ENCODE measurements at regions not wholly inside any gene's neighbourhood (a gene's known extent, or its start where the extent isn't known, plus 50 kb on each side); places are given as distances from the start of the nearest gene placed in this dataset.

DNA sequence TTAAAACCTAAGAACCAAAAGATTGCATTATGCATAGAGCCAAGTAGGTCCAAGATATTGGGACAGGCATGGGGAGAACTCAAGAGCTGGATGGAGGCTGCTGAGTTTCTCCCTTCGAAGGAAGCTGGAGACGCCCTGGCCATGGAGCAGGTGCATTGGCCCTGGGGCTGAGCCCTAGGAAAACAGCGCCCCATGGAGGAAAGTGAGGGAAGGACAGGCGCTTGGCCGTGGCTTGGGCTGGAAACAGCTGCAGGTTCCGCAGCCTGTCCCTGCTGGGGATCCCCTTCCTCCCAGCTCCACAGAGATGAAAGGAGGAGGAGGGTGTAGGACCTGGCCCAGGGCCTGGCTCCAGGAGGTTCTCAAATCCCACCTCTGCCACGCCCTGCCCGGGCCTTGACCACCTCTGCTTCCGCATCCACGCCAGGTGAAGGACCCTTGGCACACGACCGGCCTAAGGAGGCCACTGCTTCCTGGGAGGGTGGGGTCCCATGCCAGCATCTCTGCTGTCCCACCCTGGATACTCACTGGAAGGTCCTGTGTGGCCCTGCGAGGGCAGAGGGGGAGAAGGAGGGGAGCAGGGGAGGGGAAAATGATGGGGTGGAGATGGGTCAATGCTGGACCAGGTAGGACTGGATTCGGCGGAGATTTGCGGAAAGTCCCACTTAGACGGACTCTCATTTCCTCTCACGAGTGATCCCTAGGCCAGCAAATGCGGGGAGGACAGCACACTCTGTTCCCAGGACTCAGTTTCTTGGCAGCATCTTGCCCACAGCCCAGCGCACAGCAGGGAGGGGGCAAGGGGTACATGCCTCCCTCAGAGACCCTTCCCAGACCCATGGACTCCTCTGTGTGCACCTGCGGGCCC lies 258.6 kb upstream of the TCERG1L start:
- TF ChIP-seq, protein P1, sequence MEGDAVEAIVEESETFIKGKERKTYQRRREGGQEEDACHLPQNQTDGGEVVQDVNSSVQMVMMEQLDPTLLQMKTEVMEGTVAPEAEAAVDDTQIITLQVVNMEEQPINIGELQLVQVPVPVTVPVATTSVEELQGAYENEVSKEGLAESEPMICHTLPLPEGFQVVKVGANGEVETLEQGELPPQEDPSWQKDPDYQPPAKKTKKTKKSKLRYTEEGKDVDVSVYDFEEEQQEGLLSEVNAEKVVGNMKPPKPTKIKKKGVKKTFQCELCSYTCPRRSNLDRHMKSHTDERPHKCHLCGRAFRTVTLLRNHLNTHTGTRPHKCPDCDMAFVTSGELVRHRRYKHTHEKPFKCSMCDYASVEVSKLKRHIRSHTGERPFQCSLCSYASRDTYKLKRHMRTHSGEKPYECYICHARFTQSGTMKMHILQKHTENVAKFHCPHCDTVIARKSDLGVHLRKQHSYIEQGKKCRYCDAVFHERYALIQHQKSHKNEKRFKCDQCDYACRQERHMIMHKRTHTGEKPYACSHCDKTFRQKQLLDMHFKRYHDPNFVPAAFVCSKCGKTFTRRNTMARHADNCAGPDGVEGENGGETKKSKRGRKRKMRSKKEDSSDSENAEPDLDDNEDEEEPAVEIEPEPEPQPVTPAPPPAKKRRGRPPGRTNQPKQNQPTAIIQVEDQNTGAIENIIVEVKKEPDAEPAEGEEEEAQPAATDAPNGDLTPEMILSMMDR (IDR thresholded peaks at IDR 0.05): no peak
- TF ChIP-seq POLR2A (IDR thresholded peaks at IDR 0.05): no peak
- no peak for TF ChIP-seq POLR2AphosphoS5 (IDR thresholded peaks at IDR 0.05)
